BE2C (cell line): ENCODE measurements at regions not wholly inside any gene's neighbourhood (a gene's known extent, or its start where the extent isn't known, plus 50 kb on each side); places are given as distances from the start of the nearest gene placed in this dataset.

Experiments used
- DNase-seq: peaks from one replicate; pipeline ENCODE4 v3.0.0-alpha.2; 2020
- H3K27me3 ChIP-seq: fragments of 250-450 bp; sonication (Bioruptor Pico); 2 replicates; pipeline ENCODE4 v1.5.1; 2020; ENCODE audit warnings: mild to moderate bottlenecking
- H3K36me3 ChIP-seq: fragments of 250-450 bp; sonication (Bioruptor Pico); 2 replicates; pipeline ENCODE4 v1.5.1; 2020; ENCODE audit warnings: mild to moderate bottlenecking
- H3K4me1 ChIP-seq: fragments of 250-450 bp; sonication (Bioruptor Pico); 2 replicates; pipeline ENCODE4 v1.5.1; 2020
- H3K4me3 ChIP-seq: 2 replicates; pipeline ENCODE4 v1.5.1; 2011; ENCODE audit warnings: low read depth, low read length
- H3K9me3 ChIP-seq: fragments of 250-450 bp; sonication (Bioruptor Pico); 2 replicates; pipeline ENCODE4 v1.5.1; 2020
- TF ChIP-seq, protein P1 (sequence below): IDR thresholded peaks from 2 replicates; pipeline ENCODE4 v1.5.1; 2012; ENCODE audit warnings: mild to moderate bottlenecking, low read depth, low read length

GRCh38 chr14:87686746-87687145, 306.2 kb downstream of the GALC start:
- no peaks in the 10 kb centered on the region for H3K27me3 ChIP-seq
- H3K9me3 ChIP-seq = no peaks in the 10 kb centered on the region
- H3K36me3 ChIP-seq = no peaks in the 10 kb centered on the region
- TF ChIP-seq, protein P1, sequence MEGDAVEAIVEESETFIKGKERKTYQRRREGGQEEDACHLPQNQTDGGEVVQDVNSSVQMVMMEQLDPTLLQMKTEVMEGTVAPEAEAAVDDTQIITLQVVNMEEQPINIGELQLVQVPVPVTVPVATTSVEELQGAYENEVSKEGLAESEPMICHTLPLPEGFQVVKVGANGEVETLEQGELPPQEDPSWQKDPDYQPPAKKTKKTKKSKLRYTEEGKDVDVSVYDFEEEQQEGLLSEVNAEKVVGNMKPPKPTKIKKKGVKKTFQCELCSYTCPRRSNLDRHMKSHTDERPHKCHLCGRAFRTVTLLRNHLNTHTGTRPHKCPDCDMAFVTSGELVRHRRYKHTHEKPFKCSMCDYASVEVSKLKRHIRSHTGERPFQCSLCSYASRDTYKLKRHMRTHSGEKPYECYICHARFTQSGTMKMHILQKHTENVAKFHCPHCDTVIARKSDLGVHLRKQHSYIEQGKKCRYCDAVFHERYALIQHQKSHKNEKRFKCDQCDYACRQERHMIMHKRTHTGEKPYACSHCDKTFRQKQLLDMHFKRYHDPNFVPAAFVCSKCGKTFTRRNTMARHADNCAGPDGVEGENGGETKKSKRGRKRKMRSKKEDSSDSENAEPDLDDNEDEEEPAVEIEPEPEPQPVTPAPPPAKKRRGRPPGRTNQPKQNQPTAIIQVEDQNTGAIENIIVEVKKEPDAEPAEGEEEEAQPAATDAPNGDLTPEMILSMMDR = no peak
- DNase-seq = no peak
- H3K4me1 ChIP-seq = no peaks in the 10 kb centered on the region
- no peak overlapping the region for H3K4me3 ChIP-seq

DNA sequence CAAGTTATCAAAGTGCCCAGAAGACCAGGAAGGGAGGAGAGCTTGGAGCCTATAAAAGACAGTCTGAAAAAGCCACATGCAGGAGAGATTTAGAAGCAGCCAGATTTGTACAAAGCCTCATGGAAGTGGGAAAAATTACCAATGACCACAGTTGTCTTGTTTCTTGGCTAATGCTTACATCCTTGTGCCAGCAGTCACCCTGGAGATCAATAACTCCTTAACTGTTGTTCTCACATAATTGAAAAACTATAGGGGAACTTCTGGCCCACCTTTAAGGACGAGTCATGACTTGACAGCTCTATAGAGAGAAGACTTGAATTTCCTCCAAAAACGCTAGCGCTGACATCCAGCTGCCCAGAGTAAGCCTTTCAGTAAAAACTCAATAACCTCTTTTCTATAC, 313.1 kb downstream of the GALC start:
- DNase-seq = no peak
- Histone ChIP-seq H3K4me1 (no peaks in the 10 kb centered on the region), H3K36me3 (no peaks in the 10 kb centered on the region), H3K4me3 (no peak overlapping the region), H3K27me3 (no peaks in the 10 kb centered on the region), H3K9me3 (no peaks in the 10 kb centered on the region)
- TF ChIP-seq, protein P1 = no peak

- Histone ChIP-seq H3K36me3 (no peaks in the 10 kb centered on the region), H3K9me3 (no peaks in the 10 kb centered on the region), H3K27me3 (no peaks in the 10 kb centered on the region), H3K4me3 (no peak overlapping the region), H3K4me1 (no peaks in the 10 kb centered on the region)
- DNase-seq = no peak
- TF ChIP-seq, protein P1 = no peak
Measured at GRCh38 chr14:87678624-87679023, 314.4 kb downstream of the GALC start.

DNA sequence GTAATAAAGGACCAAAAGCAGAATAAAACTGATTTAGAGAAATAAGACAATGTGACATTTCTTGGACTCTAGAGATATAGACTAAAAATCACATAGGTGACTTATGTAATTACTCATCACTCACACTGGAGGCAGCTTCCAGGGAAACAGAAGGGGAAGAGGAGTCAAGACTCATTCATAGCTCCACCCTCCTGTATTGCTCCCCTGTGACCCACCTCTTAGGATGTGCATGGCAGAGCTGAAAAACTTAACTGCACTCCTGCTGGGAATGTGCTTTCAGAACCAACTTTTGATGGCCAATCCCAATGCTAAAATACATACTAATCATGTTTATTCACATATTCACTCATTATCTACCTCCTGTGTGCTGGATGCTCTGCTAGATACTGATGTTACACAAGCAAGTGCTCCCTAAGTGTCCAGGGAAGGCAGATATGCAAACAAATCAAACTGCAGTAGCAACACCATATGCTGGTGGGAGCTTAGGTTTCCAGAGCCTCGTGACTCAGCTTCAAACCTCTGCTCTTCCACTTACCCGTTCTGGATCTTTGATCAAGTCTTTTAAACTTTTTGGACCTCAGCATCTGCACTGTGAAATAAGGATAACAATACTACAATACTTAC, 316.1 kb downstream of the GALC start:
- no peaks in the 10 kb centered on the region for H3K9me3 ChIP-seq
- TF ChIP-seq, protein P1 = no peak
- H3K36me3 ChIP-seq = no peaks in the 10 kb centered on the region
- no peaks in the 10 kb centered on the region for H3K27me3 ChIP-seq
- H3K4me3 ChIP-seq = no peak overlapping the region
- no peak for DNase-seq
- H3K4me1 ChIP-seq = no peaks in the 10 kb centered on the region

GRCh38 chr14:87667659-87668058, 325.3 kb downstream of the GALC start:
- no peak for DNase-seq
- H3K4me1 ChIP-seq = no peaks in the 10 kb centered on the region
- no peak overlapping the region for H3K4me3 ChIP-seq
- TF ChIP-seq, protein P1 = no peak
- no peaks in the 10 kb centered on the region for H3K36me3 ChIP-seq
- H3K27me3 ChIP-seq = no peaks in the 10 kb centered on the region
- no peaks in the 10 kb centered on the region for H3K9me3 ChIP-seq

DNA sequence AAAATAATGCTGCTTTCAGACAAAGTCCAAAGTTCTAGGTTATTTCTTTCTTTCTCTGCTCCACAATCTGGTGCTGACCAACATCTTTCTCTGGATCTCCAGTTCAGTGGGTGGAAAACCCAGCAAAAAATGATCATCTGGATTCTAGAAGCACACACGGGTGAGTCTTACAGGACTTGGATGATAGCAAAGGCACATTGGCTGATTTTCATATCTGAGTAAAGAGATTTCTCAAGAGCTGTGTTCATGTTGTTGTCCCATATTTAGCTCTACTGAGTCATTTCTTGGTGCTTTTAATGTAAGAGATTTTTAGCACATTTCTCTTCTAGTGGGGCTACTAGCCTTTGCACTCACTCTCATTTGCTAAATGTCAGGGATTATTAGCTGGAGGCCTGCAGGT, 336.7 kb downstream of the GALC start:
- Histone ChIP-seq H3K4me3 (no peak overlapping the region), H3K9me3 (0 out of 2 replicates have a peak, but pooled peaks cover 3% of the 10 kb centered on the region), H3K27me3 (no peaks in the 10 kb centered on the region), H3K4me1 (no peaks in the 10 kb centered on the region), H3K36me3 (no peaks in the 10 kb centered on the region)
- DNase-seq = no peak
- TF ChIP-seq, protein P1 = no peak
